SU-DHL-6 (cell line): ENCODE measurements at regions not wholly inside any gene's neighbourhood (a gene's known extent, or its start where the extent isn't known, plus 50 kb on each side); places are given as distances from the start of the nearest gene placed in this dataset.

Source experiments
- H2AFZ ChIP-seq: fragments of 200-600 bp; sonication (generic); 2 replicates; pipeline ENCODE4 v1.6.1; 2014; ENCODE audit warnings: low read depth, mild to moderate bottlenecking, moderate library complexity, mixed read lengths, antibody characterized with exemption, low read length; ENCODE audit not compliant: severe bottlenecking
- H3F3A ChIP-seq: fragments of 200-600 bp; shearing (Covaris generic); 2 replicates; pipeline ENCODE4 v1.6.0; 2016; ENCODE audit warnings: antibody characterized with exemption, mild to moderate bottlenecking; ENCODE audit not compliant: insufficient read depth
- H3K27ac ChIP-seq: fragments of 200-600 bp; sonication (generic); 2 replicates; pipeline ENCODE4 v1.5.1; 2016; ENCODE audit warnings: low read depth, mild to moderate bottlenecking, low read length, moderate library complexity, mixed read lengths
- H3K27me3 ChIP-seq: fragments of 200-600 bp; sonication (generic), shearing (Covaris generic); 2 replicates; pipeline ENCODE4 v1.6.0; 2014; ENCODE audit warnings: mild to moderate bottlenecking, low read length
- H3K36me3 ChIP-seq: fragments of 200-600 bp; sonication (generic); 2 replicates; pipeline ENCODE4 v1.6.1; 2014; ENCODE audit warnings: mild to moderate bottlenecking, low read length, mixed read lengths
- H3K4me2 ChIP-seq: fragments of 300-600, 200-600 bp; shearing (Covaris generic), sonication (generic); 2 replicates; pipeline ENCODE4 v1.6.0; 2014; ENCODE audit warnings: low read length, low read depth, mild to moderate bottlenecking; ENCODE audit not compliant: poor library complexity, severe bottlenecking
- H3K4me3 ChIP-seq: fragments of 200-600 bp; sonication (generic); 2 replicates; pipeline ENCODE4 v1.5.1; 2014; ENCODE audit warnings: antibody characterized with exemption, low read length, mild to moderate bottlenecking, mixed read lengths; ENCODE audit not compliant: insufficient read depth, poor library complexity, severe bottlenecking
- H3K79me2 ChIP-seq: fragments of 200-600 bp; sonication (generic); 2 replicates; pipeline ENCODE4 v1.6.1; 2014; ENCODE audit warnings: mild to moderate bottlenecking, low read length, moderate library complexity; ENCODE audit not compliant: insufficient read depth
- H3K9ac ChIP-seq: fragments of 200-600 bp; sonication (generic); 2 replicates; pipeline ENCODE4 v1.7.0; 2014; ENCODE audit warnings: mild to moderate bottlenecking, low read length
- H3K9me2 ChIP-seq: fragments of 200-600 bp; sonication (generic); replicated peaks from 2 replicates; pipeline ENCODE4 v1.6.1; 2014; ENCODE audit warnings: low read length; ENCODE audit not compliant: insufficient read depth
- H3K9me3 ChIP-seq: fragments of 200-600 bp; sonication (generic); 2 replicates; pipeline ENCODE4 v1.6.1; 2014; ENCODE audit warnings: low read length, mixed read lengths; ENCODE audit not compliant: insufficient read depth
- H4K20me1 ChIP-seq: fragments of 200-600 bp; sonication (generic); 2 replicates; pipeline ENCODE4 v1.6.1; 2014; ENCODE audit warnings: low read depth, mild to moderate bottlenecking, antibody characterized with exemption, low read length, moderate library complexity, mixed read lengths
- EZH2phosphoT487 ChIP-seq: fragments of 200-600 bp; sonication (generic), shearing (Covaris generic); conservative IDR thresholded peaks from 2 replicates; pipeline ENCODE4 v1.6.1; 2018; ENCODE audit warnings: mild to moderate bottlenecking, antibody characterized with exemption, low read length, moderate library complexity, mixed read lengths
- TF ChIP-seq, protein P1 (sequence below): fragments of 200-600 bp; sonication (generic); IDR thresholded peaks from one replicate; pipeline ENCODE4 v1.5.1; 2017; ENCODE audit warnings: antibody characterized with exemption, mild to moderate bottlenecking, low read length, moderate library complexity; ENCODE audit not compliant: insufficient read depth, poor library complexity, severe bottlenecking

DNA sequence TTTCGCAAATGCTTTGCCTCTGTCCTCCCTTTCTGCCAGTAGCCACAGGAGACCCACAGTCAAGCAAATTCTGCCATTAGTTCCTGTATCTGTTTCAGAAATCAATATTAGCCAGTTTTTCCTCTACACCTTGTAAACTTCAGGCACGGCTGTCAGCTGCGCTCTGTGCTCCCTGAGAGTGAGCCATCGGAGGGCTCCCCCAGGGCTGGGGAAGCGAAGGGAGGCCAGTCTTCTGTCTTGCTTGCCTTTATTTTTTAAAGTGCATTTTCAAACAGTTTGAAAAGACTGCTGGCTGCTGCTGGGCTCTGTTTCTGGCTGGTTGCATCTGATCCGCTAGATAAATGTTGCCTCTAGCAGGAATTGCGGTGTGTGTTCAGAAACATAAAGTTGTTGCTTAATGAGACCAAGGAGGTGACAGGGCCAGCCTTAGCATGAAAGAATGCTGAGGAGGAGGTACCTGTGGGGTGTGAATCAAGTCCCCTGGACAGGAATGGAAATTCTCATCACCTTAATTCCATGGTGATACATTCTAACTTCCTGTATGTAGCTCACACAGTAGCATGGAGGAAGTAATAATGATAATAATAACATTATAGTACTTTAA lies 421.7 kb upstream of the KIF2A start:
- Histone ChIP-seq H3K27ac (no peak overlapping the region), H3K36me3 (no peaks in the 10 kb centered on the region), H4K20me1 (no peaks in the 10 kb centered on the region), H3K79me2 (no peaks in the 10 kb centered on the region), H3K9me3 (no peaks in the 10 kb centered on the region), H3K4me3 (no peak overlapping the region), H3K9me2 (no peaks in the 10 kb centered on the region), H3K27me3 (no peaks in the 10 kb centered on the region), H3K9ac (no peak overlapping the region), H3F3A (no peaks in the 10 kb centered on the region), H3K4me2 (no peak overlapping the region), H2AFZ (no peak overlapping the region)
- TF ChIP-seq, protein P1, sequence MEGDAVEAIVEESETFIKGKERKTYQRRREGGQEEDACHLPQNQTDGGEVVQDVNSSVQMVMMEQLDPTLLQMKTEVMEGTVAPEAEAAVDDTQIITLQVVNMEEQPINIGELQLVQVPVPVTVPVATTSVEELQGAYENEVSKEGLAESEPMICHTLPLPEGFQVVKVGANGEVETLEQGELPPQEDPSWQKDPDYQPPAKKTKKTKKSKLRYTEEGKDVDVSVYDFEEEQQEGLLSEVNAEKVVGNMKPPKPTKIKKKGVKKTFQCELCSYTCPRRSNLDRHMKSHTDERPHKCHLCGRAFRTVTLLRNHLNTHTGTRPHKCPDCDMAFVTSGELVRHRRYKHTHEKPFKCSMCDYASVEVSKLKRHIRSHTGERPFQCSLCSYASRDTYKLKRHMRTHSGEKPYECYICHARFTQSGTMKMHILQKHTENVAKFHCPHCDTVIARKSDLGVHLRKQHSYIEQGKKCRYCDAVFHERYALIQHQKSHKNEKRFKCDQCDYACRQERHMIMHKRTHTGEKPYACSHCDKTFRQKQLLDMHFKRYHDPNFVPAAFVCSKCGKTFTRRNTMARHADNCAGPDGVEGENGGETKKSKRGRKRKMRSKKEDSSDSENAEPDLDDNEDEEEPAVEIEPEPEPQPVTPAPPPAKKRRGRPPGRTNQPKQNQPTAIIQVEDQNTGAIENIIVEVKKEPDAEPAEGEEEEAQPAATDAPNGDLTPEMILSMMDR: no peak
- no peak for TF ChIP-seq EZH2phosphoT487

GRCh38 chr5:61886214-61886613 lies 419.8 kb upstream of the KIF2A start:
- Histone ChIP-seq H3K27me3 (no peaks in the 10 kb centered on the region), H3K4me2 (no peak overlapping the region), H3F3A (no peaks in the 10 kb centered on the region), H3K4me3 (no peak overlapping the region), H2AFZ (no peak overlapping the region), H3K9me3 (no peaks in the 10 kb centered on the region), H3K9me2 (no peaks in the 10 kb centered on the region), H3K9ac (no peak overlapping the region), H3K79me2 (no peaks in the 10 kb centered on the region), H4K20me1 (no peaks in the 10 kb centered on the region), H3K36me3 (no peaks in the 10 kb centered on the region), H3K27ac (no peak overlapping the region)
- TF ChIP-seq, protein P1: no peak
- TF ChIP-seq EZH2phosphoT487: no peak

GRCh38 chr5:61887271-61887670 lies 418.7 kb upstream of the KIF2A start:
- no peaks in the 10 kb centered on the region for H3K9me3 ChIP-seq
- H3K4me3 ChIP-seq: no peak overlapping the region
- H3K9ac ChIP-seq: no peak overlapping the region
- H2AFZ ChIP-seq: no peak overlapping the region
- no peak for TF ChIP-seq EZH2phosphoT487
- TF ChIP-seq, protein P1: no peak
- no peaks in the 10 kb centered on the region for H3K79me2 ChIP-seq
- H3K36me3 ChIP-seq: no peaks in the 10 kb centered on the region
- no peaks in the 10 kb centered on the region for H4K20me1 ChIP-seq
- H3K27ac ChIP-seq: no peak overlapping the region
- no peaks in the 10 kb centered on the region for H3K27me3 ChIP-seq
- H3K9me2 ChIP-seq: no peaks in the 10 kb centered on the region
- no peak overlapping the region for H3K4me2 ChIP-seq
- no peaks in the 10 kb centered on the region for H3F3A ChIP-seq
